Astrocyte of the cerebellum (primary cell): ENCODE measurements at regions not wholly inside any gene's neighbourhood (a gene's known extent, or its start where the extent isn't known, plus 50 kb on each side); places are given as distances from the start of the nearest gene placed in this dataset.
"Not testable (repeated sequence)": the region's sequence is repeated elsewhere in the genome, so short reads cannot be mapped to it uniquely, and the experiment has no call there.

ENCODE experiments used
- DNase-seq: peaks from one replicate; pipeline ENCODE4 v3.0.0-alpha.2; 2011; ENCODE audit warnings: low read depth
- H3K4me3 ChIP-seq: 2 replicates; pipeline ENCODE4 v1.5.1; 2011; ENCODE audit warnings: mild to moderate bottlenecking, low read depth, low read length, moderate library complexity
- in situ Hi-C: cut with HindIII; loops from 2 replicates; pipeline ENCODE4 v1.10.0; 2017; ENCODE audit warnings: low sequenced_read_pairs
- TF ChIP-seq, protein P1 (sequence below): IDR thresholded peaks from 2 replicates; pipeline ENCODE4 v1.5.1; 2012; ENCODE audit warnings: low read length, low read depth, moderate library complexity, mild to moderate bottlenecking; ENCODE audit errors: missing control alignments

DNA sequence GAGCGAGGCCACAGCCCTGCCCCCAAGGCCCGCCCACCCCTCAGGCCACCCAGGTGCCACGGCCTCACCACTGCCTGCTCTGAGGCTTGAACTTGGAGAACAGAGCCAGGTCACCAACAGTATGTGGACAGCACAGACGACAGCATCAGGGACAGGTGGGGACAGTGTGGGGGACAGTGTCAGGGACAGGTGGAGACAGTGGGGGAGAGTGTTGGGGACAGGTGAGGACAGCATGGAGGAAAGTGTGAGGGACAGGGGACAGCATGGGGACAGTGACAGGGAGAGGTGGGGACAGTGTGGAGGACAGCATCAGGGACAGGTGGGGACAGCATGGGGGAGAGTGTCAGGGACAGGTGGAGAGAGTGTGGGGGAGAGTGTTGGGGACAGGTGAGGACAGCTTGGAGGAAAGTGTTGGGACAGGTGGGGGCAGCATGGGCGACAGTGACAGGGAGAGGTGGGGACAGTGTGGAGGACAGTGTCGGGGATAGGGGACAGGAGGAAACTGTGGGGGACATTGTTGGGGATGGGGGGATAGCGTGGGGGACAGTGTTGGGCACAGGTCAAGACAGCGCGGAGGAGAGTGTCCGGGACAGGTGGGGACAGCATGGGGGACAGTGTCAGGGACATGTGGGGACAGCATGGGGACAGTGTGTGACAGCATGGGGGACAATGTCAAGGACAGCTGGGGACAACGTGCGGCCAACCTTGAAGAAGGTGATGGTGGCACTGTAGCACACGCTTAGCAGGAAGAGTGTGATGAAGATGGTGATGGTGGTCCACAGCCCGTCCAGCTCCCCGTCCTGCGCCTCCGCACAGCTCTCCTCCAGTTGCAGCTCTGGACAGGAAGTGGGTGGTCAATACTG lies 114.9 kb downstream of the TMEM121 start:
- no peak overlapping the region for H3K4me3 ChIP-seq
- in situ Hi-C loops, result no loop called here
- no peak for DNase-seq
- TF ChIP-seq, protein P1, sequence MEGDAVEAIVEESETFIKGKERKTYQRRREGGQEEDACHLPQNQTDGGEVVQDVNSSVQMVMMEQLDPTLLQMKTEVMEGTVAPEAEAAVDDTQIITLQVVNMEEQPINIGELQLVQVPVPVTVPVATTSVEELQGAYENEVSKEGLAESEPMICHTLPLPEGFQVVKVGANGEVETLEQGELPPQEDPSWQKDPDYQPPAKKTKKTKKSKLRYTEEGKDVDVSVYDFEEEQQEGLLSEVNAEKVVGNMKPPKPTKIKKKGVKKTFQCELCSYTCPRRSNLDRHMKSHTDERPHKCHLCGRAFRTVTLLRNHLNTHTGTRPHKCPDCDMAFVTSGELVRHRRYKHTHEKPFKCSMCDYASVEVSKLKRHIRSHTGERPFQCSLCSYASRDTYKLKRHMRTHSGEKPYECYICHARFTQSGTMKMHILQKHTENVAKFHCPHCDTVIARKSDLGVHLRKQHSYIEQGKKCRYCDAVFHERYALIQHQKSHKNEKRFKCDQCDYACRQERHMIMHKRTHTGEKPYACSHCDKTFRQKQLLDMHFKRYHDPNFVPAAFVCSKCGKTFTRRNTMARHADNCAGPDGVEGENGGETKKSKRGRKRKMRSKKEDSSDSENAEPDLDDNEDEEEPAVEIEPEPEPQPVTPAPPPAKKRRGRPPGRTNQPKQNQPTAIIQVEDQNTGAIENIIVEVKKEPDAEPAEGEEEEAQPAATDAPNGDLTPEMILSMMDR, result no peak

DNA sequence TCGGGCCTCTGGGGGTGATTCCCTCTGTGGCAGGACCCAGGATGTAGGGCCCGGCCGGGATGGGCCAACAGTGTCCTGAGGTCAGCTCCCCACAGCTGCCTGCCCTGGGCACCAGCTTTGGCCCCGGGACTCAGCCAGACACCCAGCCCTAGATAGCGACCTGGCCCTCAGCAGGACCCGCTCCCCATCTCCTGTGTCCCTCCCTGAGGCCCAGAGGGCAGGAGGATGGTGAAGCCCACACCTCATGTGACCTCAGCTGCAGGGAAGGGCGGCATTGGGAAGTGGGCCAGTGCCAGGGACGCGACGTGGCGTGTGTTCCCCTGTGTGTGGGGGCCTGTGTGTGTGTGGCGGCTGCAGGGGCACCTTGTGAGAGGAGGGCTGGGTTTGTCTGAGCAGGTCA lies 115.6 kb downstream of the TMEM121 start:
- DNase-seq, in situ Hi-C loops, H3K4me3 ChIP-seq: not testable (repeated sequence)

DNA sequence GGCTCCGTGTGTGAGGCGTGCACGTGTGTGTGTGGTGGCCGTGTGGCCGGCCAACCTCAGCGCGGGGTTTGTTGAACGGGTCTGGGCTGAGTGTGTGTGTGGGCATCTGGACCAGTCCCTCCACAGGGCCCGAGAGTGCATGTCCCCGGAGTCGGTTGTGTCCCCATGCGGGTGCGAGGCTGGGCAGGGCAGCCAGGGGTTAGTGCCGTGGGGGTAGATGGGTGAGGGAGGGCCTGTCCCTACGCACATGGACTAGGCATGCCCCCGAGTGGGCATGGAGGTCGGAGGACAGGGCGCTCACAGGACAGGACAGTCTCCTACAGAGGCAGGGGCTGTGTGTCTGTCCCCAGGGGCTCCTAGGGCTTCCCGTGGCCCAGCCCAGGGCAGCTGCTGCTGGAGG lies 116.1 kb downstream of the TMEM121 start:
- in situ Hi-C loops, result not testable (repeated sequence)

DNA sequence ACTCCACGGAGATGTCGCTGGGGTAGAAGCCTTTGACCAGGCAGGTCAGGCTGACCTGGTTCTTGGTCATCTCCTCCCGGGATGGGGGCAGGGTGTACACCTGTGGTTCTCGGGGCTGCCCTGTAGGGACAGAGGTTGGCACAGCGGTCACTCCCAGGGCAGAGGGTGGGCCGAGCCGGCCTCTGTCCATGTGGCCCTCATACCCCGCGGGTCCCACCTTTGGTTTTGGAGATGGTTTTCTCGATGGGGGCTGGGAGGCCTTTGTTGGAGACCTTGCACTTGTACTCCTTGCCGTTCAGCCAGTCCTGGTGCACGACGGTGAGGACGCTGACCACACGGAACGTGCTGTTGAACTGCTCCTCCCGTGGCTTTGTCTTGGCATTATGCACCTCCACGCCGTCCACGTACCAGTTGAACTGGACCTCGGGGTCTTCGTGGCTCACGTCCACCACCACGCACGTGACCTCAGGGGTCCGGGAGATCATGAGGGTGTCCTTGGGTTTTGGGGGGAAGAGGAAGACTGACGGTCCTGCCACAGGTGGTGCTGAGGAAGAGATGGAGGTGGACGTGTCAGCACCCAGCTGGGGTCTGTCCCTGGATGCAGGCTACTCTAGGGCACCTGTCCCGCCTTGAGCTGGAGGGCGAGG lies 117.1 kb downstream of the TMEM121 start:
- H3K4me3 ChIP-seq, in situ Hi-C loops, DNase-seq: not testable (repeated sequence)

More for the DNA sequence above, 116.1 kb downstream of the TMEM121 start:
- H3K4me3 ChIP-seq, DNase-seq: not testable (repeated sequence)

DNA sequence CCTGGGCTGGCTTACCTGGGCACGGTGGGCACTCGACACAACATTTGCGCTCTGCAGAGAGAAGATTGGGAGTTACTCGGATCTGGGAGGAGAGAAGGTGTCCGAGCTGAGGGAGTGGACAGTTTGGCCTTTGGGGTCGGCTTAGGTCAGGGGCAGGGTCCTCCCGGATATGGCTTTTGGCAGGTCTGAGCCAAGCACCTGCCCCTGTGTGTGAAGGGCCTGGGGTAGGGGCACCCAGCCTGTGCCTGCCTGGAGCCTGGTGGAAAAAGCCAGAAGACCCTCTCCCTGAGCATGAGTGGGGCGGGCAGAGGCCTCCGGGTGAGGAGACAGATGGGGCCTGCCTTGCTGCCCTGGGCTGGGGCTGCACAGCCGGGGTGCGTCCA lies 117.7 kb downstream of the TMEM121 start:
- DNase-seq, in situ Hi-C loops, H3K4me3 ChIP-seq: not testable (repeated sequence)

DNA sequence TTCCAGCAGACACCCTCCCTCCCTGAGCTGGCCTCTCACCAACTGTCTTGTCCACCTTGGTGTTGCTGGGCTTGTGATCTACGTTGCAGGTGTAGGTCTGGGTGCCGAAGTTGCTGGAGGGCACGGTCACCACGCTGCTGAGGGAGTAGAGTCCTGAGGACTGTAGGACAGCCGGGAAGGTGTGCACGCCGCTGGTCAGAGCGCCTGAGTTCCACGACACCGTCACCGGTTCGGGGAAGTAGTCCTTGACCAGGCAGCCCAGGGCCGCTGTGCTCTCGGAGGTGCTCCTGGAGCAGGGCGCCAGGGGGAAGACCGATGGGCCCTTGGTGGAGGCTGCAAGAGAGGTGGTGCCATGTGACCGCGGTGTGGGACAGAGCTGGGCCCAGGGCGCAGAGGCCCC lies 118.1 kb downstream of the TMEM121 start:
- DNase-seq, H3K4me3 ChIP-seq, in situ Hi-C loops: not testable (repeated sequence)

DNA sequence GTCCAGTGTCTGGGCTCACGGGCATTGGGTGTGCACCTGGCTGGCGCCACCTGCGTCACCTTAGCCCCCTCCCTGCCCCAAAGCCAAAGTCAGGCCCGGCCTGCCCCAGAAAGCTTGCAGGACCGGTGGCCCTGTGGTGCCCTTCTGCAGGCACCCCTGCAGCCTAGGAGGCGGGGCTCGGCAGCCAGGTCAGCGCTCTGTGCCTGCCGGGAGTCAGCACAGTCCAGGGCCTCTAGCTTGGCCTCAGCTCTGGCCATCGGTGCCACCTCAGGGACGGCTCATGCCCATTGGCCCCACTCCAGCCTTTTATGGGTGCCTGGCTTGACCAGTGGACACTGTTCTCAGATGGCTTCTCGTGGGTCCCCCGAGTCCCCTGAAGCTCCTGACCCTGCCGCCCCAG lies 118.5 kb downstream of the TMEM121 start:
- DNase-seq, in situ Hi-C loops, H3K4me3 ChIP-seq: not testable (repeated sequence)

DNA sequence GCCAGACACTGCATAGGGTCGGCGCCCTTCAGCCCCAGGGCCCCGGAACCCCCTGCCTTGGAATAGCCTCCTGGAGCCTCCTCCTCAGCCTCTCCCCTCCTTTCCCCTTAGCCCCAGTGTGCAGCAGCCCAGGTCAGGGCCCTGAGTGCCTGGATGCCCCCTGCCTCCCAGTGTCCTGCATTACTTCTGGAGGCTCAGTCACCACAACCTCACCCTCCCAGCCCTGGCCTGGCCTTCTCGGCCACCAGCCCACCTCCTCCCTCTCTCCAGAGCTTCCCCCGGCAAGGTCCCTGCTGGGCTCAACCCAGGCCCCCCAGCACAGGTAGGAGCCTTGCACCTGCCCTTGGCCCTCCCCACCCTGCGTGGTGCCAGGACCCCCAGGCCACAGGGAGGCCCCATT lies 119.0 kb downstream of the TMEM121 start:
- DNase-seq, in situ Hi-C loops, H3K4me3 ChIP-seq: not testable (repeated sequence)

DNA sequence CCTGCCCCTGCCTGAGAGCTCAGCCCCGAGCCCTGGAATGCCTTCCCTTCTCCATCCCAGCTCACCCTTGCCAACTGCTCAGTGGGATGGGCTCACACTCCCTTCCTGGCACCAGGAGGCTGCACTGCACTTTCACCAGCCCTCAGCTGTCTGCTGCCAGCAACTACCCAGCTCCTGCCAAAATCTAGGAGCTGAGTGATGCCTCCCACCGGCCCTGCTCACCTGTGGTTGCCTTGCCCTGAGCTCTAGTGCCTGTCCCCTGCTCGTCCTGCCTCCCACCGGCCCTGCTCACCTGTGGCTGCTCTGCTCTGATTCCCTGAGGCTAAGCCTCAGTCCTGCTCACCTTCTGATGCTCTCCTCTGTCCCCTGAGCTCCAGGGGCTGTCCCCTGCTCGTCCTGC lies 119.8 kb downstream of the TMEM121 start:
- in situ Hi-C loops, result no loop called here
- no peak for DNase-seq
- TF ChIP-seq, protein P1, result no peak
- no peak overlapping the region for H3K4me3 ChIP-seq

DNA sequence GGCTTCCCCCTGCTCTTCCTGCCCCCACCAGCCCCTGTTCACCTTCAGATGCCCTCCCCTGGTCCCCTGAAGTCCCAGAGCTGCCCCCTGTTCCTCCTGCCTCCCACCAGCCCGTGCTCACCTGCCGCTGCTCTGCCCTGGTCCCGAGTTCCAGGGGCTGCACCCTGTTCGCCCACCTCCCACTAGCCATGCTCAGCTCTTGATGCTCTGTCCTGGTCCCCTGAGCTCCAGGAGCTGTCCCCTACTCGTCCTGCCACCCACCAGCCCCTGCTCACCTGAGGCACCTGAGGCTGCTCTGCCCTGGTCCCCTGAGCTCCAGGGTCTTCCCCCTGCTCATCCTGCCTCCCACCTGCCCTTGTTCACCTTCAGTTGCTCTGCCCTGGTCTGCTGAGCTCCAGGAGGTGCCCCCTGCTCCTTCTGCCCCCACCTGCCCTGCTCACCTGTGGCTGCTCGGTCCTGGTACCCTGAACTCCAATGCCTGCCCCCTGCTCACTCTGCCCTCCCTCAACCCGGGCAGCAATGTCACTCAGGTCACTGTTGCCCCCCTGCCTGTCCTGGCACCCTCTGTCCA lies 120.4 kb downstream of the TMEM121 start:
- H3K4me3 ChIP-seq, DNase-seq, in situ Hi-C loops: not testable (repeated sequence)

DNA sequence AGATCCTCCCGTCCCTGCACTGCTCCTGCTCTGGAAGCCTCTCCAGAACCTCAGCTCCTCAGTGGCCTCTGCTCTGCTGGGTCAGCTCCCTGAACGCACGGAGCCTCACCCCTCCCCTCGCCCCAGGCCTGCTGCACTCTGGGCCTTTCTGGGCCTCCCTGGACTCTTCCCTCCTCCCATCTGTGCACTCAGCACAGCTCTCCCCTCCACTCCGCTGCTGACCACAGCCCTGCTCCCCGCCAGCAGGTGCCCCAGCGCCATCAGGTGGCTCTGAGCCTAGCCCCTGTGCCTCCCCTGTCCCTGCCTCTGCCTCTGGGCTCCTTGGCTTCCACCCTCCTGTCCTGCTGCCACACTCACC lies 121.0 kb downstream of the TMEM121 start:
- in situ Hi-C loops, DNase-seq, H3K4me3 ChIP-seq: not testable (repeated sequence)
